Right lobe of liver (tissue), 6 donors: ENCODE measurements at regions not wholly inside any gene's neighbourhood (a gene's known extent, or its start where the extent isn't known, plus 50 kb on each side); places are given as distances from the start of the nearest gene placed in this dataset.
A peak's percentile ranks its signal among the peaks of the same experiment; 100 is the strongest.

ENCODE experiments used
- ATAC-seq, 4 donors: fragments of 200-7000 bp; cut with Tn5 transposase; one replicate each; pipeline ENCODE4 v1.9.1; 2020; ENCODE audit warnings: mild to moderate bottlenecking in 4 of 4, moderate library complexity in 4 of 4
- DNase-seq, 3 donors: peaks; one replicate each; pipeline ENCODE4 v3.0.0-alpha.2; 2020
- H3K27ac ChIP-seq, 3 donors: fragments of 200-600 bp; one replicate each; pipeline ENCODE4 v1.8.0; 2022
- H3K27me3 ChIP-seq, 2 donors: fragments of 200-600 bp; one replicate each; pipeline ENCODE4 v1.8.0; 2022
- H3K36me3 ChIP-seq, 4 donors: fragments of 200-600 bp; sonication (generic) in 1 of 4; one replicate each; pipeline versions ENCODE4 v1.5.1 to v1.8.0; 2017 to 2022; ENCODE audit warnings: control low read depth in 1 of 4
- H3K4me1 ChIP-seq, 4 donors: fragments of 200-600 bp; sonication (generic) in 1 of 4; one replicate each; pipeline versions ENCODE4 v1.5.1 to v1.8.0; 2017 to 2022; ENCODE audit warnings: control low read depth in 1 of 4
- H3K4me3 ChIP-seq, 3 donors: fragments of 200-600 bp; one replicate each; pipeline ENCODE4 v1.8.0; 2022
- H3K9me3 ChIP-seq, 4 donors: fragments of 200-600 bp; sonication (generic) in 1 of 4; one replicate each; pipeline versions ENCODE4 v1.5.1 to v1.8.0; 2017 to 2022; ENCODE audit warnings: control low read depth in 1 of 4
- CTCF ChIP-seq, 4 donors: fragments of 200-600 bp in 3 of 4; fragments of 450-650 bp in 1 of 4; IDR thresholded peaks; one replicate each; pipeline versions ENCODE4 v1.5.1 to v1.8.0; 2016 to 2022; ENCODE audit warnings: antibody characterized with exemption in 4 of 4, mild to moderate bottlenecking in 2 of 4
- POLR2A ChIP-seq: fragments of 450-650 bp; IDR thresholded peaks from one replicate; pipeline ENCODE4 v1.6.1; 2017; ENCODE audit warnings: antibody characterized with exemption, mild to moderate bottlenecking
- WGBS: methylation state at CpG from one replicate; pipeline ENCODE4 v1.1.6; 2018; ENCODE audit warnings: low coverage, low lambda C conversion rate; ENCODE audit not compliant: insufficient coverage; ENCODE audit errors: missing lambda C conversion rate; 5-methylcytosine and 5-hydroxymethylcytosine counted together
- intact Hi-C, 2 donors: fragments of 100-400 bp; cut with DNase I; formaldehyde crosslinking; loops; one replicate each; pipeline versions ENCODE4 v1.11.2 to v1.14.1; 2022
- donor health status: DM: no; HTN: yes; CAD: no.
- donor health status: DM: no; HTN: no; CAD: no.
- donor health status: DM: no; HTN: no; CAD: no.
- donor health status: DM: no; HTN: yes; CAD: no.
- donor health status: DM: no; HTN: yes; CAD: no.

GRCh38 chr5:24235946-24236345 lies 408.8 kb downstream of the CDH10 start:
- no peaks in the 10 kb centered on the region for H3K9me3 ChIP-seq
- no peaks in the 10 kb centered on the region for H3K27me3 ChIP-seq
- DNase-seq (no peak), ATAC-seq (peak in 1 of 4 donors; percentile 21)
- no peaks in the 10 kb centered on the region for H3K36me3 ChIP-seq
- no peak overlapping the region for H3K27ac ChIP-seq
- WGBS, result 46% methylated on average over 2 of the region's 2 CpGs
- TF ChIP-seq CTCF (IDR thresholded peaks at IDR 0.05), result no peak
- no peak for TF ChIP-seq POLR2A
- no peak overlapping the region for H3K4me3 ChIP-seq
- no peaks in the 10 kb centered on the region for H3K4me1 ChIP-seq
- intact Hi-C loops, result no loop called here

- TF ChIP-seq POLR2A, result no peak
- no peak for TF ChIP-seq CTCF (IDR thresholded peaks at IDR 0.05)
- 72% methylated on average over 1 of the region's 1 CpG for WGBS
- Histone ChIP-seq H3K27ac (no peak overlapping the region), H3K36me3 (no peaks in the 10 kb centered on the region), H3K27me3 (no peaks in the 10 kb centered on the region), H3K4me3 (no peak overlapping the region), H3K4me1 (no peaks in the 10 kb centered on the region), H3K9me3 (no peaks in the 10 kb centered on the region)
- DNase-seq, result no peak
- intact Hi-C loops, result no loop called here
- ATAC-seq, result no peak
These were observed 399.0 kb downstream of the CDH10 start for GRCh38 chr5:24245821-24246220.

GRCh38 chr5:24264547-24264946 lies 380.2 kb downstream of the CDH10 start:
- DNase-seq (no peak), ATAC-seq (no peak)
- intact Hi-C loops, result no loop called here
- H3K9me3 ChIP-seq, result no peaks in the 10 kb centered on the region
- no peaks in the 10 kb centered on the region for H3K36me3 ChIP-seq
- no peaks in the 10 kb centered on the region for H3K4me1 ChIP-seq
- WGBS, result 40% methylated on average over 5 of the region's 5 CpGs
- H3K27ac ChIP-seq, result no peak overlapping the region
- no peak overlapping the region for H3K4me3 ChIP-seq
- TF ChIP-seq CTCF (IDR thresholded peaks at IDR 0.05) (no peak), POLR2A (no peak)
- H3K27me3 ChIP-seq, result no peaks in the 10 kb centered on the region

GRCh38 chr5:24265306-24265705 lies 379.5 kb downstream of the CDH10 start:
- WGBS, result 39% methylated on average over 4 of the region's 4 CpGs
- no peaks in the 10 kb centered on the region for H3K9me3 ChIP-seq

More at GRCh38 chr5:24265306-24265705, 379.5 kb downstream of the CDH10 start:
- Histone ChIP-seq H3K36me3 (no peaks in the 10 kb centered on the region), H3K27me3 (no peaks in the 10 kb centered on the region), H3K4me1 (no peaks in the 10 kb centered on the region), H3K27ac (no peak overlapping the region), H3K4me3 (no peak overlapping the region)
- intact Hi-C loops, result no loop called here
- no peak for DNase-seq
- no peak for TF ChIP-seq CTCF (IDR thresholded peaks at IDR 0.05)
- no peak for TF ChIP-seq POLR2A
- no peak for ATAC-seq
